Natural killer cell (primary cell): ENCODE measurements at regions not wholly inside any gene's neighbourhood (a gene's known extent, or its start where the extent isn't known, plus 50 kb on each side); places are given as distances from the start of the nearest gene placed in this dataset.

Source experiments
- ATAC-seq, 3 donors: fragments of 150-1000 bp in 2 of 3; fragments of 200-7000 bp in 1 of 3; cut with Tn5 transposase; 1 replicate in 1 of 3; 2 replicates in 2 of 3; pipeline ENCODE4 v1.10.0; 2021; ENCODE audit warnings: mild to moderate bottlenecking in 2 of 3, moderate library complexity in 2 of 3
- DNase-seq, 2 donors: peaks; one replicate each; pipeline versions ENCODE4 v3.0.0 to v3.0.0-alpha.2; 2013 to 2021; ENCODE audit warnings: mixed read lengths in 1 of 2
- H3K27ac ChIP-seq: one replicate; pipeline ENCODE4 v1.5.1; 2013; ENCODE audit warnings: mild to moderate bottlenecking, low read length
- H3K27me3 ChIP-seq: one replicate; pipeline ENCODE4 v1.6.1; 2013; ENCODE audit warnings: low read length; ENCODE audit not compliant: control insufficient read depth, insufficient read depth
- H3K36me3 ChIP-seq: one replicate; pipeline ENCODE4 v1.6.1; 2013; ENCODE audit warnings: low read length; ENCODE audit not compliant: control insufficient read depth, insufficient read depth
- H3K4me1 ChIP-seq: one replicate; pipeline ENCODE4 v1.6.1; 2013; ENCODE audit warnings: low read length; ENCODE audit not compliant: control insufficient read depth, insufficient read depth
- H3K4me3 ChIP-seq: one replicate; pipeline ENCODE4 v1.5.1; 2013; ENCODE audit warnings: low read length
- H3K9me3 ChIP-seq: one replicate; pipeline ENCODE4 v1.6.1; 2013; ENCODE audit warnings: low read length; ENCODE audit not compliant: control insufficient read depth, insufficient read depth
- H3K27ac Mint-ChIP-seq, 2 donors: one replicate each; pipeline ENCODE4 v1.8.0; 2022; ENCODE audit warnings: mild to moderate bottlenecking in 2 of 2, mixed read lengths in 2 of 2, moderate library complexity in 1 of 2
- H3K27me3 Mint-ChIP-seq, 2 donors: one replicate each; pipeline ENCODE4 v1.8.0; 2022; ENCODE audit warnings: low read depth in 2 of 2, mixed read lengths in 2 of 2
- H3K36me3 Mint-ChIP-seq: one replicate; pipeline ENCODE4 v1.8.0; 2022; ENCODE audit warnings: mixed read lengths
- H3K4me1 Mint-ChIP-seq, 2 donors: one replicate each; pipeline ENCODE4 v1.8.0; 2022; ENCODE audit warnings: mixed read lengths in 2 of 2
- H3K4me3 Mint-ChIP-seq: one replicate; pipeline ENCODE4 v1.8.0; 2022; ENCODE audit warnings: mild to moderate bottlenecking, moderate library complexity, mixed read lengths
- H3K9me3 Mint-ChIP-seq, 2 donors: one replicate each; pipeline ENCODE4 v1.8.0; 2022; ENCODE audit warnings: mixed read lengths in 2 of 2
- WGBS: methylation state at CpG from one replicate; pipeline ENCODE4 v1.1.7; 2013; ENCODE audit warnings: missing lambda C conversion rate; ENCODE audit not compliant: insufficient coverage; 5-methylcytosine and 5-hydroxymethylcytosine counted together
- intact Hi-C: fragments of 100-400 bp; cut with micrococcal nuclease; formaldehyde crosslinking; loops from one replicate; pipeline ENCODE4 v1.14.2; 2022
- TF ChIP-seq, protein P1 (sequence below): fragments of 200-600 bp; IDR thresholded peaks from one replicate; pipeline ENCODE4 v1.8.0; 2022; ENCODE audit warnings: antibody characterized with exemption

DNA sequence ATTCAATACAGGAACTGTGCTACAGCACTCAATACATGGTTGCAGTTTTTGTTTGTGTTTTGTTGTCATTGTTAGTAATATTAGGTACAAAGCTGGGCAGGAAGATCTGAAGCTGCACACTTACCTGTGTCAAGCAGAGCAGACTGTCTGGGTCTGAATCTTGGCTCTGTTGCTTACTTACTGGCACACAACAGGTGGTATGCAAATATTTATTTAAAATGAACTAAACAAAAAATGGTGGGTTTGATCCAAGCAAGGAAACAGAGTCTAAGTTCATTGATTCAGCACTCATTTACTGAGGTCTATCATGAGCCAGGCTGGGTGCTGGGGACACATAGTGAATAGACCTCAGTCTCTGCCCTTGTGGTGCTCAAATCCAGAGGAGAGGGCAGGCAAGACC is 230.4 kb downstream of the OMA1 start:
- Histone ChIP-seq H3K27me3 (no peaks in the 10 kb centered on the region), H3K9me3 (peaks cover under 1% of the 10 kb centered on the region), H3K36me3 (no peaks in the 10 kb centered on the region), H3K4me1 (no peaks in the 10 kb centered on the region), H3K27ac (no peak overlapping the region), H3K4me3 (no peak overlapping the region)
- H3K27ac Mint-ChIP-seq: no peak overlapping the region
- H3K36me3 Mint-ChIP-seq: no peaks in the 10 kb centered on the region
- H3K4me3 Mint-ChIP-seq: no peak overlapping the region
- DNase-seq (no peak), ATAC-seq (no peak)
- intact Hi-C loops: no loop called here
- H3K27me3 Mint-ChIP-seq: no peaks in the 10 kb centered on the region
- TF ChIP-seq, protein P1, sequence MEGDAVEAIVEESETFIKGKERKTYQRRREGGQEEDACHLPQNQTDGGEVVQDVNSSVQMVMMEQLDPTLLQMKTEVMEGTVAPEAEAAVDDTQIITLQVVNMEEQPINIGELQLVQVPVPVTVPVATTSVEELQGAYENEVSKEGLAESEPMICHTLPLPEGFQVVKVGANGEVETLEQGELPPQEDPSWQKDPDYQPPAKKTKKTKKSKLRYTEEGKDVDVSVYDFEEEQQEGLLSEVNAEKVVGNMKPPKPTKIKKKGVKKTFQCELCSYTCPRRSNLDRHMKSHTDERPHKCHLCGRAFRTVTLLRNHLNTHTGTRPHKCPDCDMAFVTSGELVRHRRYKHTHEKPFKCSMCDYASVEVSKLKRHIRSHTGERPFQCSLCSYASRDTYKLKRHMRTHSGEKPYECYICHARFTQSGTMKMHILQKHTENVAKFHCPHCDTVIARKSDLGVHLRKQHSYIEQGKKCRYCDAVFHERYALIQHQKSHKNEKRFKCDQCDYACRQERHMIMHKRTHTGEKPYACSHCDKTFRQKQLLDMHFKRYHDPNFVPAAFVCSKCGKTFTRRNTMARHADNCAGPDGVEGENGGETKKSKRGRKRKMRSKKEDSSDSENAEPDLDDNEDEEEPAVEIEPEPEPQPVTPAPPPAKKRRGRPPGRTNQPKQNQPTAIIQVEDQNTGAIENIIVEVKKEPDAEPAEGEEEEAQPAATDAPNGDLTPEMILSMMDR: no peak
- no peaks in the 10 kb centered on the region for H3K9me3 Mint-ChIP-seq
- peaks cover 4 to 18% of the 10 kb centered on the region in 2 donors for H3K4me1 Mint-ChIP-seq

DNA sequence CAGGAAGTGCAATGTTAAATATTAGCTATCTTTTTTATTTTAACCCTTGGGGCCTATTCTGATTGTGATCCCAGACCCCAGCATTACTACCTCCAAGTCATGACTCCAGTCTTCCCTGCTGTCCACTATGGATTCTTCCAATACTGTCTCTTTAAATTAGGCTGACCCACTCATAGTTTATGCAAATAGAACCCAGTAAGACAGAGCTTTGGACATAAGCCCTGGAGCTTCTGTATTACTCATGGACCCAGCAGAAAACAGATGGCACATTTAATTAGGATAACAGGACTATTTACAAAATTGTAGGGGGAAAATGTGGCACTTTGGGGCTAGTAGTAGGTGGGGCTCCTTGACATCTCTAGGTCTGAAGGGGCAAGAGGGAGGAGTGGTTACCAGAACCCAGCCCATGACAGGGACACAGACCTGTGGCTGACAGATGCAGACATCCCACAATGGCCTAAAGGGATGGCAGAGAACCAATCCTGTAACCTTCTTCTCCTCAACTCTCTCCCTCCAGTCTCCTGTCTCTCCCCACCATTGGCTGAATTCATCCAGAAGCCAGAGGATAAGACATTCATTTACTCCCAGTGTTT is 233.5 kb downstream of the OMA1 start:
- Histone ChIP-seq H3K4me1 (no peaks in the 10 kb centered on the region), H3K27ac (no peak overlapping the region), H3K36me3 (no peaks in the 10 kb centered on the region), H3K4me3 (no peak overlapping the region), H3K9me3 (no peaks in the 10 kb centered on the region), H3K27me3 (no peaks in the 10 kb centered on the region)
- Mint-ChIP-seq H3K4me1 (peaks cover 4 to 21% of the 10 kb centered on the region in 2 donors), H3K36me3 (no peaks in the 10 kb centered on the region), H3K27me3 (peaks cover 0 to 2% of the 10 kb centered on the region in 2 donors), H3K4me3 (no peak overlapping the region), H3K27ac (no peak overlapping the region), H3K9me3 (no peaks in the 10 kb centered on the region)
- ATAC-seq: no peak
- DNase-seq: no peak
- intact Hi-C loops: no loop called here
- TF ChIP-seq, protein P1: no peak

DNA sequence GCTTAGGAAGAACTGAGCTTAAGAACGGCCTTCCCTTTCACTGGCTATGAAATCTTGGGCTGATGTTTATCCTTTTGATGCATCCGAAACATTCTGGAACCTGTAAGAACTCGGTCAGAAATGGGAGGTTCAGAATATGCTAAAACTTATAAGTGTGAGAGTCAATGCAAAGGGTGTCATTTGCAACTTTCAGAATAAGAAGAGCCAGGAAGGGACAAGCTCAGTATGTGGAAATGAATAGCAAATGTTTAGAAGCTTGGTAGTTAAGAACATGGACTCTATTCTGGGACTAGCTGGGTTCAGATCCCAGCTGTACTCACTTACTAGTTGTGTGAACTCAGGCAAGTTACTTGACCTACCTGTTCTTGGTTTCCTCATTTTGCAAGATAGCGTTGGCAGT is 234.1 kb downstream of the OMA1 start:
- intact Hi-C loops: no loop called here
- H3K4me1 Mint-ChIP-seq: peaks cover 4 to 21% of the 10 kb centered on the region in 2 donors
- DNase-seq (no peak), ATAC-seq (no peak)
- H3K27me3 Mint-ChIP-seq: peaks cover 0 to 2% of the 10 kb centered on the region in 2 donors
- H3K36me3 ChIP-seq: no peaks in the 10 kb centered on the region
- no peak overlapping the region for H3K27ac ChIP-seq
- H3K27me3 ChIP-seq: no peaks in the 10 kb centered on the region
- TF ChIP-seq, protein P1: no peak
- no peaks in the 10 kb centered on the region for H3K4me1 ChIP-seq
- H3K9me3 Mint-ChIP-seq: no peaks in the 10 kb centered on the region
- no peak overlapping the region for H3K4me3 Mint-ChIP-seq
- WGBS: 93% methylated on average over 3 of the region's 4 CpGs
- H3K27ac Mint-ChIP-seq: no peak overlapping the region
- H3K4me3 ChIP-seq: no peak overlapping the region
- H3K36me3 Mint-ChIP-seq: no peaks in the 10 kb centered on the region
- H3K9me3 ChIP-seq: no peaks in the 10 kb centered on the region

DNA sequence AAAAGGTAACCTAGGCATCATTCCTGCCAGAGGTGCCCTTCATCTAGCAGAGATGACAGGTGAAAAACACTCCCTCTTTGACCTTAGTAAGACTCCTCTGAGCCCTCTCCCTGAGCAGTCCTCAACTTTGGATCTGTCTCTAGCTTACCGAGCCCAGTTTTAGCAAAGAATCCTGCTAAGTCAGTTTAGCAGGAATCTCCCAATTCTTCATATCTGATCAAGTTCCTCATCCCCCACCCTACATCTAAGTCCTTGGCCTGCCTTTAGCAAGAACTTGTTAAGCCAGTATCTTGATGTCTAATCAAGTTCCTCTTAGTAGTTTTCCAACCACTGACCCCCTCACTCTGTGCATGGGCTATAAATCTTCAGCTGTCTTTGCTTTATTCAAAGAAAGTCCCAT is 235.6 kb downstream of the OMA1 start:
- intact Hi-C loops: no loop called here
- Histone ChIP-seq H3K27ac (no peak overlapping the region), H3K4me3 (no peak overlapping the region), H3K9me3 (no peaks in the 10 kb centered on the region), H3K36me3 (no peaks in the 10 kb centered on the region), H3K27me3 (no peaks in the 10 kb centered on the region), H3K4me1 (no peaks in the 10 kb centered on the region)
- peaks cover 4 to 21% of the 10 kb centered on the region in 2 donors for H3K4me1 Mint-ChIP-seq
- no peaks in the 10 kb centered on the region for H3K9me3 Mint-ChIP-seq
- no peaks in the 10 kb centered on the region for H3K36me3 Mint-ChIP-seq
- ATAC-seq (no peak), DNase-seq (no peak)
- 86% methylated on average over 1 of the region's 1 CpG for WGBS
- peaks cover 0 to 2% of the 10 kb centered on the region in 2 donors for H3K27me3 Mint-ChIP-seq
- no peak overlapping the region for H3K4me3 Mint-ChIP-seq
- no peak overlapping the region for H3K27ac Mint-ChIP-seq
- TF ChIP-seq, protein P1: no peak
